Stimulated activated CD4-positive, alpha-beta T cell treated with anti-CD3 and anti-CD28 coated beads, Interleukin-4, amount 100 ng/mL, for 4 hours (primary cell): ENCODE measurements at regions not wholly inside any gene's neighbourhood (a gene's known extent, or its start where the extent isn't known, plus 50 kb on each side); places are given as distances from the start of the nearest gene placed in this dataset.
"Not testable (repeated sequence)": the region's sequence is repeated elsewhere in the genome, so short reads cannot be mapped to it uniquely, and the experiment has no call there.

Source experiments
- DNase-seq, 2 experiments: peaks; one replicate each; pipeline ENCODE4 v3.0.0-alpha.2; 2020

DNA sequence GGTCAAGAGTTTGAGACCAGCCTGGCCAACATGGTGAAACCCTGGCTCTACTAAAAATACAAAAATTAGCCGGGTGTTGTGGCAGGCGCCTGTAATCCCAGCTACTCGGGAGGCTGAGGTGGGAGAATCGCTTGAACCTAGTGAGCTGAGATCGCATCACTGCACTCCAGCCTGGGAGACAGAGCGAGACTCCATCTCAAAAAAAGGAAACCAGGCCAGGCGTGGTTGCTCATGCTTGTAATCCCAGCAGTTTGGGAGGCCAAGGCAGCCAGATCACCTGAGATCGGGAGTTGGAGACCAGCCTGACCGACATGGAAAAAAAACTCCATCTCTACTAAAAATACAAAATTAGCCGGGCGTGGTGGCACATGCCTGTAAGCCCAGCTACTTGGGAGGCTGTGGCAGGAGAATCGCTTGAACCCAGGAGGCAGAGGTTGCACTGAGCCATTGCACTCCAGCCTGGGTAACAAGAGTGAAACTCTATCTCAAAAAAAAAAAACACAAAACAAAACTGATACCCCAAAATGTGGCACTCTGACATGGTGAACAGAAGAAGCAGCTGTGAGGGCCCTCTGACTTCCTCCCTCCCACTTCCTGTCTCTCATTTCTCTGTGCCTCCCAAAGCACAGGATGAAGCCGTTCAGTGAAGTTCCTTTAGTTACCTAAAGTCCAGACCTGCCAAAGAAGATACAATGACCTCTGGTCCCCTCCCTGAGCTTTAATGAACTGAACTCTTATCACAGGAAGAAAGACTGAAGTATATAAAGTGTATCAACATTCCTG is 93.2 kb upstream of the GRIN2A start:
- DNase-seq = not testable (repeated sequence)

- no peak for DNase-seq
Measured at GRCh38 chr16:10277597-10277996, 95.4 kb upstream of the GRIN2A start.

DNA sequence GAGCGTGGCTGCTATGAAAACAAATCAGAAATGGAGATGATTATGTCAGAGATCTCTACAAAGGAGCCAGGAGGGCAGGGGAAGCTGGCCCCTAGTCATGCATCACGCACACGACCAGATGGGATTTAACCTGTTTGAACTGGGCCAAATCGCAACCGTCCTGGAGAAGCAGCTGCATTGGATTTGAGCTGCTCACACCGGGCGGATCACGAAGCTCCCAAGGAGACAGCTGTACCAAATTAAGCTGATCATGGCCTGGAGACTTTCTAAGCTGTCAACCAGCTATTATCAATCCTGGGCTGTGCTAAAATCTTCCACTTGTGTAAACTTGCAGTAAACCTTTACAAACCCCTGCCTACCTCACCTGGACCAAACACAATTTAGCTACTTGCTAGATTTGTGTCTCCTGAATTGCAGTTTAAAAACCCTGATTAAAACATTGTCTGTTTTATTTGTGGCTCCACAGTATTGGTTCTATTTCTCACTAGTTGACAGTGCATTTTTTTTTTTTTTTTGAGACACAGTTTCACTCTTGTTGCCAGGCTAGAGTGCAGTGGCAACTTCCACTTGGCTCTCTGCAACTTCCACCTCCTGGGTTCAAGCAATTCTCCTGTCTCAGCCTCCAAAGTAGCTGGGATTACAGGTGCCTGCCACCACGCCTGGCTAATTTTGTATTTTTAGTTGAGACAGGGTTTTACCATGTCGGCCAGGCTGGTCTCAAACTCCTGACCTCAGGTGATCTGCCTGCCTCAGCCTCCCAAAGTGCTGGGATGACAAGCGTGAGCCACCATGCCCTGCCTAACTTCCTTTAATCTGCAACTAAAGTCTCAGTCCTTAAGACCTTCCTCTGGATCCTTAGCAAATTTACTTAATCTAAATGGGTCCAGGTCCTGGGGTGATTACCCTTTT is 98.3 kb upstream of the GRIN2A start:
- DNase-seq = no peak

DNA sequence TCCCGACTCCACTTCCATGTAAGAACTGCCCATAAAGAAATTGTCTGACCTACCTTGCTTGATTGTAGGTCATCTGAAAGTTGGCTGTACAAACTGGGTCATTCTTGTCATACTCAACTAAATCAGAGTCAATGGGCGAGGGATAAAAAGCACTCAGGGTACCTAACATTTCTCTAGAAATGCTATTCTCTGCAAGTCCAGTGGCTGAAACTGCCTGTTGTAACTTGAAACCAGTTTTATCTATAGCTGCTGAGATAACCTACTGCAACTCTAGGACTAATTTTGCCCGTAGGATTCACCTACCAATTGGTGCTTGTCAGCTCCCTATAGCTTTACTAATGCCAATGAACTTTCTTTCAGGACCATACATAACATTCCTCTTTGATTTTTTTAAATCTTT is 100.1 kb upstream of the GRIN2A start:
- DNase-seq = no peak

- DNase-seq = not testable (repeated sequence)
Measured at GRCh38 chr16:10283246-10283645, 101.0 kb upstream of the GRIN2A start.

- not testable (repeated sequence) for DNase-seq
Measured at GRCh38 chr16:10290467-10291105, 95.3 kb upstream of the ATF7IP2 start.

GRCh38 chr16:10292197-10292596 is 93.7 kb upstream of the ATF7IP2 start:
- not testable (repeated sequence) for DNase-seq

DNA sequence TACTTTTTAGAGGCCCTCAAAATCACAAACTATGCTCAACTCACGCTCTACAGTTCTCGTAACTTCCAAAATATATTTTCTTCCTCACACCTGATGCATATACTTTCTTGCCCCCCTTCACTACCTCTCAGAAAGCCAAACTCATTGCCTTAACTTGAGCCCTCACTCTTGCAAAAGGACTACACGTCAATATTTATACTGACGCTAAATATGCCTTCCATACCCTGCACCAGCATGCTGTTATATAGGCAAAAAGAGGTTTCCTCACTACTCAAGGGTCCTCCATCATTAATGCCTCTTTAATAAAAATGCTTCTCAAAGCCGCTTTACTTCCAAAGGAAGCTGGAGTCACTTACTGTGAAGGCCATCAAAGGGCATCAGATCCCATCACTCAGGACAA is 92.9 kb upstream of the ATF7IP2 start:
- DNase-seq = not testable (repeated sequence)

GRCh38 chr16:10294153-10294552 is 91.7 kb upstream of the ATF7IP2 start:
- DNase-seq = not testable (repeated sequence)

- DNase-seq = no peak
Measured at GRCh38 chr16:10296956-10297340, 88.9 kb upstream of the ATF7IP2 start.

DNA sequence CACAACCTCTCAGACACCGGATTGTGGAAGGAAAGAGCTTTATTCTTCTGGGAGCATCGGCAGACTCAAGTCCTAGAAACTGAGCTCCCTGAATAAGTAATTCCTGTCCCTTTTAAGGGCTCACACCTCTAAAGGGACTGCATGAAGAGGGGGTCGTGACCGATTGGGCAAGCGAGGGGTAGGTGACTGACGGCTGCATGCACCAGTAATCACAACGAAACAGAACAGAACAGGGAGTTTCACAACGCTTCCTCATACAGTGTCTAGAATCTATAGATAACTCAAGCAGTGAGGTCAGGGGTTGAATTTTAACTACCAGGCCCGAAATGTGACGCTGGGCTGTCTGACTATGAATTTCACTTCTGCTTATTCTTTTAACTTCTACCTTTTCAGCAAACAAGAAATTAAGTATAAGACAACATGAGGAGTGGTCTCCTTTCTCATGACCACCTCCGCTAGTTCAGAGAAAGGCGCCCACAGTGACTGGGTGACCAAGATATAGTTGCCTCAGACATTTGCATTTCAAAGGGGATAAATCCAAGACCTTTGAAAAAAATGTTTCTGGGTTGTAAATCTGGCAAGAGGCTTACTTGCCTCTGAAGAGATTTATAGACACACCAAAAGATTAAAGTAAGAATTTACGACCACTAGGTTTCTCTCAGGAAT is 88.4 kb upstream of the ATF7IP2 start:
- DNase-seq = no peak

GRCh38 chr16:10300905-10301304 is 85.0 kb upstream of the ATF7IP2 start:
- no peak for DNase-seq

DNA sequence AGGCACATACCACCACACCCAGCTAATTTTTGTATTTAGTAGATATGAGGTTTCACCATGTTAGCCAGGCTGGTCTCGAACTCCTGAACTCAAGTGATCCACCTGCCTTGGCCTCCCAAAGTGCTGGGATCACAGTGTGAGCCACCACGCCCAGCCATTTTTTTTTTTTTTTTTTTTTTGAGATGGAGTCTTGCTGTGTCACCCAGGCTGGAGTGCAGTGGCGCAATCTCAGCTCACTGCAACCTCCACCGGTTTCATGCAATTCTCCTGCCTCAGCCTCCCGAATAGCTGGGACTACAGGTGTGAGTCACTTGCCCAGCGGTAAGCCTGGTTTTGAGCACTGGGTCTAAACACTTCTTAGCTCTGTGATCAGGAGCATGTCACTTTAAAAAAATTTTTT is 84.3 kb upstream of the ATF7IP2 start:
- DNase-seq = not testable (repeated sequence)

- no peak for DNase-seq
Measured at GRCh38 chr16:10305912-10306311, 79.9 kb upstream of the ATF7IP2 start.

DNA sequence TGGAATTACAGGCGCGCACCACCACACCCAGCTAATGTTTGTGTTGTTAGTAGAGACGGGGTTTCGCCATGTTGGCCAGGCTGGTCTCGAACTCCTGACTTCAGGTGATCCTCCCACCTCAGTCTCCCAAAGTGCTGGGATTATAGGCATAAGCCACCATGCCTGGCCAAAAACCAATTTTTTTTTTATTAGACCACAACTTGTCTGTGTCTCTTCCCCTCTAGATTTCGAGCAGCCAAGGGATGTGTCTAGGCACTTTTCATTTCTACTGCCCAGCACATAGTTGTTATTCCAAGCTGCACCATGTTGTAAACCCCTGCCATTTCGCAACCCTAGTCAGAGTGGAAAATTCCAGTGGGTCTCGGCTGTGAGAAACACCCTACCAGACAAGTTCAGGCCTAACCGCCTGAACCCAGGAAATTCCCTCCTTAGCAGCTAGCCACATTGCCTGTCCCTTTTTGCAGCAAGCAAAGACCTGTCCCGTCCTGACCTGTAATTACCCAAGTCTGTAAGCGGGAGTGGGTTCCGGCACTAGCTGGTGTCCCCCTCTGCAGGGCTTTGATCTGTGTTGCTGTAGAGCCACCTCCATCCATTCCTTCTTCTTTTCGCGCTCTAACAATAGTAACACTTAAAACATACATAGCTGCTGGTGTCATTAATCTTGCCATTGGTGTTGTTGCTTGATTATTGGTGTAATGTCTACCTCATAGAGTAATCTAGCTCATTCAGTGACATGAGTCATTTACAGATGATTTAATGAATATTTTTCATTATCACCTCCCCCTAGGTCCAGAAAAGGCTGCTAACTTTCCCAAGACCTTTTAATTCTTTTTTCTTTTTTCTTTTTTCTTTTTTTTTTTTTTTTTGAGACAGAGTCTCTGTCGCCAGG is 77.3 kb upstream of the ATF7IP2 start:
- DNase-seq = no peak

GRCh38 chr16:10309271-10309932 is 76.5 kb upstream of the ATF7IP2 start:
- no peak for DNase-seq

DNA sequence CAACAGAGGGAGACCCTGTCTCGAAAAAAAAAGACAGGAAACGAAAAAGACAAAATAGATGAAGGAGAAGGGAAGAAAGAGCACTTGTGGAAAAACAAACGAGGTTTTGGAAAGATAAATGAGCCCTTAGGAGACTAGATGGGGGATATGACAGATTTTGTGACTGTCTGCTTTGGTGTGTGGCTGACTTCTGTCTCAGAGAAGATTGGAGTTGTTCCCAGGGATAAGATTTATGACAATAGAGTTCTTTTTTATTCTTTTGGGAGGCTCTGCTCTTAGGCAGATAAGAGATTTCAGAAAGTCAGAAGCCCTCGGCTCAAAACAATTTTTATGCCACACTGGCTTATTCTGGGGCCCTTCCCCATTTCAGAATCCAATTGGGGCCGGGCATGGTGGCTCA is 73.9 kb upstream of the ATF7IP2 start:
- no peak for DNase-seq

DNA sequence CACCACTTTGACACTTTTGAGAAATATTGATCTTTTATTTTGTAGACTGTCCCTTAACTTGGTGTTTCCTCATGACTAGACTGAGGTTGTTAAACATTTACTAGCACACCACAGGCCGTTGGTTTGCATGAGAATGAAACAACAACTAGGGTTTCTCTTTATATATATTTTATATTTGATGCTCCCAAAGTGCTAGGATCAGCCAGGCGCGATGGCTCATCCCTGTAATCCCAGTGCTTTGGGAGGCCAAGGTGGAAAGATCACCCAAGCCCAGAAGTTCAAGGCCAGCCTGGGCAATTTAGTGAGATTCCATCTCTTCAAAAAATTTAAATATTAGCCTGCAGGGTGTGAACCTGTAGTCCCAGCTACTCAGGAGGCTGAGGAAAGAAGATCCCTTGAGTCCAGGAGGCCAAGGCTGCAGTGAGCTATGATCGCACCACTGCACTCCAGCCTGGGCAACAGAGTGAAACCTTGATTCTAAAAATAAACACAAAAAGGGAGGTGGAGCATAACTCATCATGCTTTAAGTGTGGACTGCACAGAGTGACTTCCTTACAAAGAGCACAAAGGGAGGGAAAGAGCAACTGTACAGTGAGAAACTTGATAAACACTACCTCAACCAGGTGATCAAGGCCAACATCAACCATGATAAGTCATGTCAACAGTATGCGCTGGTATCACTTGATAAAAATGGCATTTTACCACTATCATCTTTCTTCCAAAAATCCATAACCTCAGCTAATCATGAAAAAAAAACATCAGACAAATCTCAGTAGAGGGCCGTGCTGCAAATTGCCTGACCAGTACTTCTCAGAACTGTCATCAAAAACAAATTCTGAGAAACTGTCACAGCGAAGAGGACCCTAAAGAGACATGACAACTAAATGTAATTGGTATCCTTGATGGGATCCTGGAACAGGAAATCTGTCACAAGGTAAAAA is 72.8 kb upstream of the ATF7IP2 start:
- no peak for DNase-seq

DNA sequence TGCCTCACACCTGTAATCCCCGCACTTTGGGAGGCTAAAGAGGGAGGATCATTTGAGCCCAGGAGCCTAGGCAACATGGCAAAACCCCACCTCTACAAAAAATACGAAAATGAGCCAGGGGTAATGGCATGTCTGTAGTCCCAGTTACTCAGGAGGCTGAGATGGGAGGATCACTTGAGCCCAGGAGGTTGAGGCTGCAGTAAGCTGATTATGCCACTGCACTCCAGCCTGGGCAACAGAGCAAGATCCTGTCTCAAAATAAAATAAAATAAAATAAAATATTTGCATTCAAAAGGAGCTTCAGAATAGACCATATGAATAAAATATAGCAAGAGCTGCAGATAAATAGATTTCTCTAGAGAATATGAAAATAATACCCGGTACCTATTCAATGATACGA is 71.5 kb upstream of the ATF7IP2 start:
- no peak for DNase-seq

DNA sequence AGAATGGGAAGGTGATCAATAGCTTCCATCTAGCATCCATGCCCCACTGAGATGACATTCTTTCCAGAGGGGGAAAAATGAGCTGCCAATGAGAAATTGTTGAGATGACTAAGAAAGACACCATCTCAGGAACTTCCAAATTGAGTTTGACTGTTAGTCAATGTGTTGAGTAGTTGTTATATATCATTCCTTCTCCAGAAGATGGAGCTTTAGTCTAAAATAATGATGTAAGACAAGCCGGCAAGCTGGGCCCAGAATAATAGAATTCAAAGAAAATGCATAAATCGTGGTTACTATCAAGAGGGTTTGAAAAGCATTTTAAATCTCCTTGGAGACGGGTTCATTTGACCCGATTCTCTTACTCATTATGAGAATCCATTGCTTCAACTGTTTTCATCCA is 71.0 kb upstream of the ATF7IP2 start:
- no peak for DNase-seq
